SK-N-SH treated with all-trans-retinoic acid at 6 μM for 48 hours (cell line): ENCODE measurements at regions not wholly inside any gene's neighbourhood (a gene's known extent, or its start where the extent isn't known, plus 50 kb on each side); places are given as distances from the start of the nearest gene placed in this dataset.

ENCODE experiments used
- ATAC-seq: fragments of 200-7000 bp; cut with Tn5 transposase; 3 replicates; pipeline ENCODE4 v1.9.1; 2020; ENCODE audit warnings: mild to moderate bottlenecking, moderate library complexity
- ARNTL ChIP-seq: fragments of 450-650 bp; formaldehyde crosslinking; IDR thresholded peaks from 2 replicates; pipeline ENCODE4 v1.5.0; 2020; ENCODE audit warnings: low read depth, mild to moderate bottlenecking, moderate library complexity, borderline replicate concordance
- BACH2 ChIP-seq: fragments of 250-450 bp; sonication (Bioruptor Pico); IDR thresholded peaks from 2 replicates; pipeline ENCODE4 v1.9.0; 2021; ENCODE audit warnings: mild to moderate bottlenecking, borderline replicate concordance
- CREB5 ChIP-seq: fragments of 250-450 bp; sonication (Bioruptor Pico); IDR thresholded peaks from 2 replicates; pipeline ENCODE4 v1.5.1; 2020; ENCODE audit warnings: low read depth, mild to moderate bottlenecking, moderate library complexity
- CSDC2 ChIP-seq: fragments of 250-450 bp; sonication (Bioruptor Pico); IDR thresholded peaks from 2 replicates; pipeline ENCODE4 v1.5.0; 2020; ENCODE audit warnings: mild to moderate bottlenecking, moderate library complexity
- ESRRG ChIP-seq: fragments of 250-450 bp; sonication (Bioruptor Pico); IDR thresholded peaks from 2 replicates; pipeline ENCODE4 v1.6.1; 2021; ENCODE audit warnings: mild to moderate bottlenecking
- GLIS3 ChIP-seq: fragments of 250-450 bp; sonication (Bioruptor Pico); IDR thresholded peaks from 2 replicates; pipeline ENCODE4 v1.5.0; 2020; ENCODE audit warnings: mild to moderate bottlenecking, moderate library complexity
- ISL1 ChIP-seq: fragments of 250-450 bp; sonication (Bioruptor Pico); IDR thresholded peaks from 2 replicates; pipeline ENCODE4 v2.1.2; 2022; ENCODE audit warnings: mild to moderate bottlenecking, moderate library complexity
- OSR1 ChIP-seq: fragments of 250-450 bp; sonication (Bioruptor Pico); IDR thresholded peaks from 2 replicates; pipeline ENCODE4 v1.8.0; 2022; ENCODE audit warnings: moderate library complexity, mild to moderate bottlenecking, inconsistent platforms
- PATZ1 ChIP-seq: fragments of 250-450 bp; sonication (Bioruptor Pico); IDR thresholded peaks from 2 replicates; pipeline ENCODE4 v1.8.0; 2020; ENCODE audit warnings: mild to moderate bottlenecking, moderate library complexity, borderline replicate concordance
- POU6F1 ChIP-seq: fragments of 250-450 bp; sonication (Bioruptor Pico); IDR thresholded peaks from 2 replicates; pipeline ENCODE4 v1.8.0; 2021; ENCODE audit warnings: low read depth, mild to moderate bottlenecking, moderate library complexity, borderline replicate concordance
- PPARA ChIP-seq: fragments of 250-450 bp; sonication (Bioruptor Pico); IDR thresholded peaks from 2 replicates; pipeline ENCODE4 v1.5.0; 2020; ENCODE audit warnings: mild to moderate bottlenecking, borderline replicate concordance
- RARB ChIP-seq: fragments of 250-450 bp; sonication (Bioruptor Pico); IDR thresholded peaks from 2 replicates; pipeline ENCODE4 v1.8.0; 2021; ENCODE audit warnings: mild to moderate bottlenecking, moderate library complexity
- SNAI2 ChIP-seq: fragments of 250-450 bp; sonication (Bioruptor Pico); IDR thresholded peaks from 2 replicates; pipeline ENCODE4 v1.5.0; 2020; ENCODE audit warnings: mild to moderate bottlenecking, moderate library complexity
- TCF4 ChIP-seq: fragments of 250-450 bp; sonication (Bioruptor Pico); IDR thresholded peaks from 2 replicates; pipeline ENCODE4 v1.8.0; 2021; ENCODE audit warnings: mild to moderate bottlenecking, moderate library complexity, borderline replicate concordance
- TOX ChIP-seq: fragments of 250-450 bp; sonication (Bioruptor Pico); IDR thresholded peaks from 2 replicates; pipeline ENCODE4 v1.8.0; 2021; ENCODE audit warnings: mild to moderate bottlenecking, moderate library complexity, borderline replicate concordance
- TSHZ2 ChIP-seq: fragments of 250-450 bp; sonication (Bioruptor Pico); IDR thresholded peaks from 2 replicates; pipeline ENCODE4 v1.5.0; 2020; ENCODE audit warnings: mild to moderate bottlenecking, moderate library complexity
- ZFP3 ChIP-seq: fragments of 250-450 bp; sonication (Bioruptor Pico); IDR thresholded peaks from 2 replicates; pipeline ENCODE4 v1.5.0; 2020; ENCODE audit warnings: mild to moderate bottlenecking, moderate library complexity
- ZFP30 ChIP-seq: fragments of 450-650 bp; formaldehyde crosslinking; IDR thresholded peaks from 2 replicates; pipeline ENCODE4 v1.5.0; 2022; ENCODE audit warnings: mild to moderate bottlenecking, moderate library complexity
- ZNF565 ChIP-seq: fragments of 450-650 bp; formaldehyde crosslinking; conservative IDR thresholded peaks from 2 replicates; pipeline ENCODE4 v1.5.0; 2020; ENCODE audit warnings: low read depth, mild to moderate bottlenecking, moderate library complexity
- ZNF70 ChIP-seq: fragments of 450-650 bp; formaldehyde crosslinking; IDR thresholded peaks from 2 replicates; pipeline ENCODE4 v1.5.0; 2020; ENCODE audit warnings: mild to moderate bottlenecking, moderate library complexity
- ZNF8 ChIP-seq: fragments of 450-650 bp; formaldehyde crosslinking; IDR thresholded peaks from 2 replicates; pipeline ENCODE4 v1.5.0; 2020; ENCODE audit warnings: mild to moderate bottlenecking, moderate library complexity

GRCh38 chr9:28121366-28121765, 548.1 kb upstream of the C9orf72 start:
- ATAC-seq, result no peak
- 0 out of 2 replicates have a peak, but pooled peaks have one; percentile 7 for TF ChIP-seq ZNF8 (CRISPR knock-in tag)
- no peak for TF ChIP-seq GLIS3 (CRISPR knock-in tag)
- no peak for TF ChIP-seq TOX
- TF ChIP-seq ZFP3 (CRISPR knock-in tag), result no peak
- TF ChIP-seq POU6F1, result no peak
- no peak for TF ChIP-seq PPARA (CRISPR knock-in tag)
- TF ChIP-seq ISL1 (CRISPR knock-in tag), result peak; percentile 19; the same call in 1 of the 2 replicates
- TF ChIP-seq, all 23 proteins: peak for 2

- ATAC-seq, result no peak
- no peak for TF ChIP-seq RARB (CRISPR knock-in tag)
- no peak for TF ChIP-seq CSDC2
Measured at GRCh38 chr9:28124917-28125316, 551.6 kb upstream of the C9orf72 start.

GRCh38 chr9:28127101-28127500, 553.8 kb upstream of the C9orf72 start:
- ATAC-seq, result no peak
- TF ChIP-seq ZNF565 (CRISPR knock-in tag) (no peak), ESRRG (CRISPR knock-in tag) (no peak), CSDC2 (no peak), CREB5 (CRISPR knock-in tag) (no peak), ZNF70 (no peak), TOX (no peak), ZFP30 (no peak), ARNTL (CRISPR knock-in tag) (no peak), RARB (CRISPR knock-in tag) (no peak), BACH2 (CRISPR knock-in tag) (no peak), SNAI2 (CRISPR knock-in tag) (no peak), TCF4 (CRISPR knock-in tag) (no peak)

GRCh38 chr9:28134446-28134976, 561.2 kb upstream of the C9orf72 start:
- TF ChIP-seq ZNF8 (CRISPR knock-in tag) (no peak), TSHZ2 (CRISPR knock-in tag) (no peak), CSDC2 (no peak), BACH2 (CRISPR knock-in tag) (no peak), OSR1 (CRISPR knock-in tag) (no peak), SNAI2 (CRISPR knock-in tag) (no peak), CREB5 (CRISPR knock-in tag) (no peak), ZFP3 (CRISPR knock-in tag) (no peak), ARNTL (CRISPR knock-in tag) (no peak), ZNF70 (no peak), PATZ1 (CRISPR knock-in tag) (no peak)
- no peak for ATAC-seq
